Right lobe of liver (tissue), 6 donors: ENCODE measurements at regions not wholly inside any gene's neighbourhood (a gene's known extent, or its start where the extent isn't known, plus 50 kb on each side); places are given as distances from the start of the nearest gene placed in this dataset.

Experiments
- ATAC-seq, 4 donors: fragments of 200-7000 bp; cut with Tn5 transposase; one replicate each; pipeline ENCODE4 v1.9.1; 2020; ENCODE audit warnings: mild to moderate bottlenecking in 4 of 4, moderate library complexity in 4 of 4
- DNase-seq, 3 donors: peaks; one replicate each; pipeline ENCODE4 v3.0.0-alpha.2; 2020
- H3K27ac ChIP-seq, 3 donors: fragments of 200-600 bp; one replicate each; pipeline ENCODE4 v1.8.0; 2022
- H3K27me3 ChIP-seq, 2 donors: fragments of 200-600 bp; one replicate each; pipeline ENCODE4 v1.8.0; 2022
- H3K36me3 ChIP-seq, 4 donors: fragments of 200-600 bp; sonication (generic) in 1 of 4; one replicate each; pipeline versions ENCODE4 v1.5.1 to v1.8.0; 2017 to 2022; ENCODE audit warnings: control low read depth in 1 of 4
- H3K4me1 ChIP-seq, 4 donors: fragments of 200-600 bp; sonication (generic) in 1 of 4; one replicate each; pipeline versions ENCODE4 v1.5.1 to v1.8.0; 2017 to 2022; ENCODE audit warnings: control low read depth in 1 of 4
- H3K4me3 ChIP-seq, 3 donors: fragments of 200-600 bp; one replicate each; pipeline ENCODE4 v1.8.0; 2022
- H3K9me3 ChIP-seq, 4 donors: fragments of 200-600 bp; sonication (generic) in 1 of 4; one replicate each; pipeline versions ENCODE4 v1.5.1 to v1.8.0; 2017 to 2022; ENCODE audit warnings: control low read depth in 1 of 4
- POLR2A ChIP-seq: fragments of 450-650 bp; IDR thresholded peaks from one replicate; pipeline ENCODE4 v1.6.1; 2017; ENCODE audit warnings: antibody characterized with exemption, mild to moderate bottlenecking
- WGBS: methylation state at CpG from one replicate; pipeline ENCODE4 v1.1.6; 2018; ENCODE audit warnings: low coverage, low lambda C conversion rate; ENCODE audit not compliant: insufficient coverage; ENCODE audit errors: missing lambda C conversion rate; 5-methylcytosine and 5-hydroxymethylcytosine counted together
- intact Hi-C, 2 donors: fragments of 100-400 bp; cut with DNase I; formaldehyde crosslinking; loops; one replicate each; pipeline versions ENCODE4 v1.11.2 to v1.14.1; 2022
- TF ChIP-seq, protein P1 (sequence below), 4 donors: fragments of 200-600 bp in 3 of 4; fragments of 450-650 bp in 1 of 4; IDR thresholded peaks; one replicate each; pipeline versions ENCODE4 v1.5.1 to v1.8.0; 2016 to 2022; ENCODE audit warnings: antibody characterized with exemption in 4 of 4, mild to moderate bottlenecking in 2 of 4
- donor health status: DM: no; HTN: yes; CAD: no.
- donor health status: DM: no; HTN: no; CAD: no.
- donor health status: DM: no; HTN: no; CAD: no.
- donor health status: DM: no; HTN: yes; CAD: no.
- donor health status: DM: no; HTN: yes; CAD: no.

DNA sequence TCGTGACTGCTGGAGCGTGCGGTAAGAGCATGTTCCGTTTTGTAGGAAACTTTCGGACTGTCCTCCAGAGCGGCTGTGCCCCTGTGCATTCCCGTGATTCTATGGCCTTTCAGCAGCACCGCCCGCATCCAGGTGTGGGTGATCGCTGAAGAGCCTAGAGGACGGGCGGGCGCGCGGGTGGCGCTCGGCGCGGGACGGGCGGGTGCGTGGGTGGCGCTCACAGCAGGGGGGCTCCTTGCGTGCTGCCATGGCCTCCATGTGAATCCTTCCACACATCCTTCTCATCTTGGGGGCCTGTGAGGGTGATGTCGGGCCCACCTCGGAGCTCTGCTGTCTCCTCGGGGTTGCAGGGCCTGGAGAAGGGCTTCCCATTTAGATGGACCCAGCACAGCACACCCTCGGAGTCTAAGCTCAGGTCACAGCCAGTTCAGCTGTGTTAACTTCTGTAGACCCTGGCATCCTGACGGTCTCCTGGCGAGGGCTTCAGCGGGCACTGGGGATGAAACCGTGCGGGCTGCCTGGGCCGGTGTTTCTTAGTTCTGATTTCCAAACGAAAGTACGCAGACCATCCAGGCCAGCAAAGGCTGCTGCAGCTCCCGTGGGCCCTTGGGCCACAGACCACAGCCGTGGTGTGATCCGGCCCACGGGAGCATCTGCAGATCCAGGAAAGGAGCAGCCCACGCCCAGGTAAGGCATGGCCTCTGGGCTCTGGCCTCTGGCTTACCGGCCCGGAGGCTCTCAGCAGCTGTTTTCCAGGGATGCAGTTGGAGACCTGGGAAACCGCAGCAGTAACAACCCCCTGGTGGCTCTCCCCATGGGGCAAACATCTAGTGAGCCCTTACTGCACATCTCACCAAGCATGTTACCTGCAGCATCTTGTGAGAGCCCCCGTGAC lies 339.4 kb downstream of the FOXL1 start:
- Histone ChIP-seq H3K27ac (no peak overlapping the region), H3K4me1 (no peaks in the 10 kb centered on the region), H3K27me3 (no peaks in the 10 kb centered on the region), H3K9me3 (no peaks in the 10 kb centered on the region), H3K4me3 (no peak overlapping the region), H3K36me3 (no peaks in the 10 kb centered on the region)
- DNase-seq: no peak
- no peak for ATAC-seq
- WGBS: 88% methylated on average over 11 of the region's 45 CpGs
- intact Hi-C loops: no loop called here
- TF ChIP-seq, protein P1, sequence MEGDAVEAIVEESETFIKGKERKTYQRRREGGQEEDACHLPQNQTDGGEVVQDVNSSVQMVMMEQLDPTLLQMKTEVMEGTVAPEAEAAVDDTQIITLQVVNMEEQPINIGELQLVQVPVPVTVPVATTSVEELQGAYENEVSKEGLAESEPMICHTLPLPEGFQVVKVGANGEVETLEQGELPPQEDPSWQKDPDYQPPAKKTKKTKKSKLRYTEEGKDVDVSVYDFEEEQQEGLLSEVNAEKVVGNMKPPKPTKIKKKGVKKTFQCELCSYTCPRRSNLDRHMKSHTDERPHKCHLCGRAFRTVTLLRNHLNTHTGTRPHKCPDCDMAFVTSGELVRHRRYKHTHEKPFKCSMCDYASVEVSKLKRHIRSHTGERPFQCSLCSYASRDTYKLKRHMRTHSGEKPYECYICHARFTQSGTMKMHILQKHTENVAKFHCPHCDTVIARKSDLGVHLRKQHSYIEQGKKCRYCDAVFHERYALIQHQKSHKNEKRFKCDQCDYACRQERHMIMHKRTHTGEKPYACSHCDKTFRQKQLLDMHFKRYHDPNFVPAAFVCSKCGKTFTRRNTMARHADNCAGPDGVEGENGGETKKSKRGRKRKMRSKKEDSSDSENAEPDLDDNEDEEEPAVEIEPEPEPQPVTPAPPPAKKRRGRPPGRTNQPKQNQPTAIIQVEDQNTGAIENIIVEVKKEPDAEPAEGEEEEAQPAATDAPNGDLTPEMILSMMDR (IDR thresholded peaks at IDR 0.05): no peak
- TF ChIP-seq POLR2A: no peak

- TF ChIP-seq, protein P1 (IDR thresholded peaks at IDR 0.05): no peak
- no peak for TF ChIP-seq POLR2A
- Histone ChIP-seq H3K27me3 (no peaks in the 10 kb centered on the region), H3K27ac (no peak overlapping the region), H3K36me3 (no peaks in the 10 kb centered on the region), H3K4me1 (no peaks in the 10 kb centered on the region), H3K4me3 (no peak overlapping the region), H3K9me3 (no peaks in the 10 kb centered on the region)
- 79% methylated on average over 6 of the region's 9 CpGs for WGBS
- no peak for DNase-seq
- no peak for ATAC-seq
- intact Hi-C loops: no loop called here
Measured at GRCh38 chr16:86918637-86919036, 340.3 kb downstream of the FOXL1 start.

DNA sequence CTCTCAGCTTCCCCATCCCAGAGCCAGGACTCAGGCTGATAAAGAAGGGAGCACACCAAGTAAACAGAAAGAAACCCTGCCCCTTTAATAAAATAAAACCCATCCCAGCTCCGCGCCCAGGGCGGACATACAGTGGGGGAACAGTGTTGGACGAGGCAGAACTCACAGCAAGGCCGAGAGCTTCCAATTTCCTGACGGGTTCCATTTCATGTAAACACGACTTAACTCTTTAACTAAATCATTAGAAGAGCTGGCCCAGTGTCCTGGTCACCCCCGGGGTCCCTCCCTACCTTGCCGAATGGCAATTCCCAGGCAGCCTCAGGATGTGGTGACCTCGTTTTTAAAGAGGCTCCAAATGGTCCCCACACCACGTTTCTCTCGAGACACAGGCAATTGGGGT lies 340.7 kb downstream of the FOXL1 start:
- no peak for TF ChIP-seq POLR2A
- H3K27ac ChIP-seq: no peak overlapping the region
- ATAC-seq: no peak
- H3K27me3 ChIP-seq: no peaks in the 10 kb centered on the region
- no peaks in the 10 kb centered on the region for H3K9me3 ChIP-seq
- H3K36me3 ChIP-seq: no peaks in the 10 kb centered on the region
- 42% methylated on average over 6 of the region's 12 CpGs for WGBS
- H3K4me3 ChIP-seq: no peak overlapping the region
- H3K4me1 ChIP-seq: no peaks in the 10 kb centered on the region
- no peak for DNase-seq
- intact Hi-C loops: no loop called here

DNA sequence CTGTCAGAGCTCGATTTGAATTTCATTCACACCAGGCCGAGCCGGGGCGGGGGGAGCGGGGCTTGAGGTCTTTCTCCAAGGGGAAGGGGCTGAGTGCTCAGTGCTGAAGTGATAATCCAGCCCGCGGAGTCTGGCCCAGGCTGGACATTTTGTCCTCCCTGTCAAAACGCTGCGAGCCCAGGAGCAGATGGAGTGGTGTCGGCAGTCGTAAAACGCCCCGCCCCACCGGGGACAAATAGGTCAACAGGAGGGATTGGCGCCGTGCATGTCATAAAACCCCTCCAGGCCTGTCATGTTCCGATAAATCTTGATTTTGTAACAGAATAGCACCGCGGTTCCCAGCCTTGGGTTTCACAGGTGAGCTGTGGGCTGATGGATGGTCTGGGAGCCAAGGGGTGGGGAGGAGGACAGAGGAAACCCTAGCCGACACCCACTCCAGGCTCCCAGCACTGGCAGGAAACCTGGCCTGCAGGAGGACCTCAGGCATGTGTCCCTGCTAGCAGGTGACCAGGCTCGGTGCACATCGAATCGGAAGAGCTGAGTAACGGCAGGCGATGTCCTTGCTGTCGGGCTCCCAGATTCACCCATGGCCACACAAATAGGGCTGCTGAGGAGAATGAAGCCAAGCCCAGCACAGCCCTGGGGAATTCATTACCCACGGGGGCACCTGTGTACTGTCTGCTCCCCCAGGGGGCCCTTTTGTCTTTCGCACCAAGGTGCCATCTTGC lies 341.4 kb downstream of the FOXL1 start:
- DNase-seq: no peak
- no peaks in the 10 kb centered on the region for H3K27me3 ChIP-seq
- no peak for ATAC-seq
- H3K9me3 ChIP-seq: no peaks in the 10 kb centered on the region
- no peak overlapping the region for H3K4me3 ChIP-seq
- 42% methylated on average over 8 of the region's 28 CpGs for WGBS
- TF ChIP-seq, protein P1 (IDR thresholded peaks at IDR 0.05): no peak
- no peak for TF ChIP-seq POLR2A
- intact Hi-C loops: no loop called here
- no peak overlapping the region for H3K27ac ChIP-seq
- no peaks in the 10 kb centered on the region for H3K4me1 ChIP-seq
- H3K36me3 ChIP-seq: no peaks in the 10 kb centered on the region

DNA sequence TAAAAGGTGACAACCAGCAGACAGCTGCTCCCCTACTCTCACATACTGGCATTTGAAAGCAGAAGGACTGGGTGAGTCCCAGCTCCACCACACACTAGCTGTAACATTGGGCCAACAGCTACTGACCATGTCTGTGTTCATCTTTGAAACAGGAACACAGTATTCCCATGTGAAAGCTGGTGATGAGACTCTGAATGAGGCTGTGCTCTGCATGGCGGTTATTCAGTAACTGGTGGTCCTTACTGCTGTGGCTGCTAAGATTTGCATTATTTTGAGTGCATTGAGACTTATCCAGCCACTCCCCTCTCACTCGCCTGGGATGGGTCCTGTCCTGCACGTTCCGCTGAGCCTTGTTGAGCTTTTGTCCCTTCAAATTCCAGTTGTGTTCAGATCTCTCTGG lies 342.9 kb downstream of the FOXL1 start:
- Histone ChIP-seq H3K4me3 (no peak overlapping the region), H3K27me3 (no peaks in the 10 kb centered on the region), H3K27ac (no peak overlapping the region), H3K9me3 (no peaks in the 10 kb centered on the region), H3K36me3 (no peaks in the 10 kb centered on the region), H3K4me1 (no peaks in the 10 kb centered on the region)
- WGBS: no CpG with 5 or more reads among the region's 4 CpGs
- no peak for DNase-seq
- TF ChIP-seq, protein P1 (IDR thresholded peaks at IDR 0.05): no peak
- TF ChIP-seq POLR2A: no peak
- intact Hi-C loops: no loop called here
- no peak for ATAC-seq
